ENCODE measurements at regions not wholly inside any gene's neighbourhood (a gene's known extent, or its start where the extent isn't known, plus 50 kb on each side); places are given as distances from the start of the nearest gene placed in this dataset.

- no peak for DNase-seq (ENCODE audit: low spot score)
- Histone ChIP-seq H4K20me1 (ENCODE audit: insufficient read depth, low read length) (no peaks in the 10 kb centered on the region), H3K36me3 (ENCODE audit: insufficient read depth, low read length) (no peaks in the 10 kb centered on the region), H3K79me2 (ENCODE audit: insufficient read depth, low read depth, low read length) (no peaks in the 10 kb centered on the region), H3K9me3 (ENCODE audit: low read length) (0 out of 2 replicates have a peak, but pooled peaks cover 4% of the 10 kb centered on the region), H3K4me2 (ENCODE audit: low read length) (no peak overlapping the region), H3K4me3 (ENCODE audit: low read depth, low read length, poor library complexity, severe bottlenecking) (no peak overlapping the region), H3K9me2 (ENCODE audit: insufficient read depth, low read length) (no peaks in the 10 kb centered on the region), H3K4me1 (ENCODE audit: insufficient read depth, low read length, poor library complexity, severe bottlenecking) (no peaks in the 10 kb centered on the region), H2AFZ (ENCODE audit: low read length) (no peak overlapping the region), H3K27ac (ENCODE audit: low read depth, low read length, poor library complexity, severe bottlenecking) (no peak overlapping the region)
- ChIA-PET POLR2A (no interaction called here), CTCF (ENCODE audit: unreplicated experiment) (no interaction called here)
- intact Hi-C loops (cut with micrococcal nuclease; ENCODE audit: unreplicated experiment) = no loop called here
- BruUV-seq (replicated peaks) = no TSS peak
- TF ChIP-seq, protein P1, sequence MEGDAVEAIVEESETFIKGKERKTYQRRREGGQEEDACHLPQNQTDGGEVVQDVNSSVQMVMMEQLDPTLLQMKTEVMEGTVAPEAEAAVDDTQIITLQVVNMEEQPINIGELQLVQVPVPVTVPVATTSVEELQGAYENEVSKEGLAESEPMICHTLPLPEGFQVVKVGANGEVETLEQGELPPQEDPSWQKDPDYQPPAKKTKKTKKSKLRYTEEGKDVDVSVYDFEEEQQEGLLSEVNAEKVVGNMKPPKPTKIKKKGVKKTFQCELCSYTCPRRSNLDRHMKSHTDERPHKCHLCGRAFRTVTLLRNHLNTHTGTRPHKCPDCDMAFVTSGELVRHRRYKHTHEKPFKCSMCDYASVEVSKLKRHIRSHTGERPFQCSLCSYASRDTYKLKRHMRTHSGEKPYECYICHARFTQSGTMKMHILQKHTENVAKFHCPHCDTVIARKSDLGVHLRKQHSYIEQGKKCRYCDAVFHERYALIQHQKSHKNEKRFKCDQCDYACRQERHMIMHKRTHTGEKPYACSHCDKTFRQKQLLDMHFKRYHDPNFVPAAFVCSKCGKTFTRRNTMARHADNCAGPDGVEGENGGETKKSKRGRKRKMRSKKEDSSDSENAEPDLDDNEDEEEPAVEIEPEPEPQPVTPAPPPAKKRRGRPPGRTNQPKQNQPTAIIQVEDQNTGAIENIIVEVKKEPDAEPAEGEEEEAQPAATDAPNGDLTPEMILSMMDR (conservative IDR thresholded peaks at IDR 0.05; ENCODE audit: low read length) = no peak
- TF ChIP-seq EZH2phosphoT487 (IDR thresholded peaks at IDR 0.05; ENCODE audit: borderline replicate concordance, low read depth, low read length) = no peak
Observed at GRCh38 chr13:56393549-56393948, 747.2 kb upstream of the PRR20A start.

GRCh38 chr13:56396318-56396717 lies 744.4 kb upstream of the PRR20A start:
- H4K20me1 ChIP-seq (ENCODE audit: insufficient read depth, low read length) = no peaks in the 10 kb centered on the region
- no peaks in the 10 kb centered on the region for H3K36me3 ChIP-seq (ENCODE audit: insufficient read depth, low read length)
- H3K4me1 ChIP-seq (ENCODE audit: insufficient read depth, low read length, poor library complexity, severe bottlenecking) = no peaks in the 10 kb centered on the region
- ChIA-PET POLR2A (no interaction called here), CTCF (ENCODE audit: unreplicated experiment) (no interaction called here)
- no peaks in the 10 kb centered on the region for H3K9me2 ChIP-seq (ENCODE audit: insufficient read depth, low read length)
- no peak overlapping the region for H3K27ac ChIP-seq (ENCODE audit: low read depth, low read length, poor library complexity, severe bottlenecking)
- H3K4me3 ChIP-seq (ENCODE audit: low read depth, low read length, poor library complexity, severe bottlenecking) = no peak overlapping the region
- intact Hi-C loops (cut with micrococcal nuclease; ENCODE audit: unreplicated experiment) = no loop called here
- no peak for DNase-seq (ENCODE audit: low spot score)
- TF ChIP-seq, protein P1 (conservative IDR thresholded peaks at IDR 0.05; ENCODE audit: low read length) = no peak
- no peak for TF ChIP-seq EZH2phosphoT487 (IDR thresholded peaks at IDR 0.05; ENCODE audit: borderline replicate concordance, low read depth, low read length)
- no peak overlapping the region for H3K4me2 ChIP-seq (ENCODE audit: low read length)
- H2AFZ ChIP-seq (ENCODE audit: low read length) = no peak overlapping the region
- BruUV-seq (replicated peaks) = no TSS peak
- 0 out of 2 replicates have a peak, but pooled peaks cover 4% of the 10 kb centered on the region for H3K9me3 ChIP-seq (ENCODE audit: low read length)
- H3K79me2 ChIP-seq (ENCODE audit: insufficient read depth, low read depth, low read length) = no peaks in the 10 kb centered on the region

DNA sequence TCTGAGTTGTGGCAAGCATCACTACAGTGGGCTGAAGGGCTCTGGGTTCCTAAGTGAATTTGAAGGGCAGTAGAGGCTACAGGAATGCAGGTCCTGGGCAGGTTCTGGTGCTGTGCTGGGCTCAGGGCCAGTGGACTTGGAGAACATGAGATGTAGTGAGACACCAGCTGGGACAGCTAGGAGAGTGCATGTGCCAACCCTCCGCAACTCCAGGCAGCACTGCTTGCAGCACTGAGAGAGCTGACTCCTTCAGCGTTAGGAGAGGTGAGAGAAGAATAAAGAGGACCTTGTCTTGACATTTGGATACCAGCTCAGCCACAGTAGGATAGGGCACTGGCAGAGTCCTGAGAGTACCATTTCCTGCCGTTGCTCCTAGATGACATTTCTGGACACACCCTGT lies 739.9 kb upstream of the PRR20A start:
- H3K4me3 ChIP-seq (ENCODE audit: low read depth, low read length, poor library complexity, severe bottlenecking) = no peak overlapping the region
- intact Hi-C loops (cut with micrococcal nuclease; ENCODE audit: unreplicated experiment) = no loop called here
- no peaks in the 10 kb centered on the region for H4K20me1 ChIP-seq (ENCODE audit: insufficient read depth, low read length)
- H3K27ac ChIP-seq (ENCODE audit: low read depth, low read length, poor library complexity, severe bottlenecking) = no peak overlapping the region
- no peaks in the 10 kb centered on the region for H3K79me2 ChIP-seq (ENCODE audit: insufficient read depth, low read depth, low read length)
- no peaks in the 10 kb centered on the region for H3K36me3 ChIP-seq (ENCODE audit: insufficient read depth, low read length)
- H3K9me3 ChIP-seq (ENCODE audit: low read length) = 0 out of 2 replicates have a peak, but pooled peaks cover 9% of the 10 kb centered on the region
- H3K9me2 ChIP-seq (ENCODE audit: insufficient read depth, low read length) = no peaks in the 10 kb centered on the region
- no peak for DNase-seq (ENCODE audit: low spot score)
- CTCF ChIA-PET (ENCODE audit: unreplicated experiment) = no interaction called here
- no peak overlapping the region for H2AFZ ChIP-seq (ENCODE audit: low read length)
- BruUV-seq (replicated peaks) = no TSS peak
- TF ChIP-seq, protein P1 (conservative IDR thresholded peaks at IDR 0.05; ENCODE audit: low read length) = no peak
- no peak for TF ChIP-seq EZH2phosphoT487 (IDR thresholded peaks at IDR 0.05; ENCODE audit: borderline replicate concordance, low read depth, low read length)
- no peak overlapping the region for H3K4me2 ChIP-seq (ENCODE audit: low read length)
- no peaks in the 10 kb centered on the region for H3K4me1 ChIP-seq (ENCODE audit: insufficient read depth, low read length, poor library complexity, severe bottlenecking)
- POLR2A ChIA-PET = interaction anchor here (0.7 kb wide), 1 partner anchor 94 kb away, joined by 3 read pairs; no protein-coding TSS in a partner anchor
